HG03520 (cell line): ENCODE measurements at regions not wholly inside any gene's neighbourhood (a gene's known extent, or its start where the extent isn't known, plus 50 kb on each side); places are given as distances from the start of the nearest gene placed in this dataset.
"Not testable (repeated sequence)": the region's sequence is repeated elsewhere in the genome, so short reads cannot be mapped to it uniquely, and the experiment has no call there.

Source experiments
- ATAC-seq: cut with Tn5 transposase; IDR thresholded peaks from one replicate; pipeline ENCODE4 v1.9.1; 2021; ENCODE audit warnings: mild to moderate bottlenecking, moderate library complexity; ENCODE audit not compliant: unreplicated experiment

DNA sequence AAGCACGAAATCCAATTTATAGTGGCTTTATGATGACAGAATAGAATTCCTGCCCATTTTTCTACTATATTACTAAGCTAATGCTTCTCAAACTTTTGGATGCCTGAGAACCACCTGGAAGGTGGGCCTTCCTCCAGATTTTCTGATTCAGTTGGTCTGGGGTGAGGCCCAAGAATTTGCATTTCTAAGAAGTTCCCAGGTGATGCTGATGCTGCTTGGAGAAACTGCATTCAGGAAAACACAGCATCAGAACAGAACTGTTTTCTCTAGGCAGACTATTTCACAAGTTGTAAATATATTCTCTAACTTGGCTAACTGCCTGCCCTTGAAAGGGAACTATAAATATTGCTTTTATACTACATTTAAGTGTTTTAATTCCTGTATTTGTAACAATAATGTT is 644.9 kb upstream of the DPPA4 start:
- ATAC-seq, result no peak

DNA sequence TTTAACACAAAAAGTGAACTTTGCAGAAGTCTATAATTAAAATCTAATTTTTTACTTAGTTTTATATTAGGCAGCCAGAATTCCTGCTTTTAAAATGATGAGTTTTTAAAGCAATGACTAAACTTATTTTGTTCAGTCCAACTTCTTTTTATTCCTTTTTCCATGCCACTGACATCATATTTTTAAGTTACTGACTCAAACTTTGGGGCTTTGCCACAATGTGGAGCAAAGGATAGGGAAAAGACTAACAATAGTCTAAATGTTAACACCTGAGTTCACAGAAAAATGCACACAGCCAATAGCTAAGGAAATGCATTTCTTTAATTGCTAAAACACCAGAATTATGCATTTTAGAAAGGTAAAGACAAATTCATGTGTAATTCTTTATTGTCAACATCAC is 647.6 kb upstream of the DPPA4 start:
- no peak for ATAC-seq

DNA sequence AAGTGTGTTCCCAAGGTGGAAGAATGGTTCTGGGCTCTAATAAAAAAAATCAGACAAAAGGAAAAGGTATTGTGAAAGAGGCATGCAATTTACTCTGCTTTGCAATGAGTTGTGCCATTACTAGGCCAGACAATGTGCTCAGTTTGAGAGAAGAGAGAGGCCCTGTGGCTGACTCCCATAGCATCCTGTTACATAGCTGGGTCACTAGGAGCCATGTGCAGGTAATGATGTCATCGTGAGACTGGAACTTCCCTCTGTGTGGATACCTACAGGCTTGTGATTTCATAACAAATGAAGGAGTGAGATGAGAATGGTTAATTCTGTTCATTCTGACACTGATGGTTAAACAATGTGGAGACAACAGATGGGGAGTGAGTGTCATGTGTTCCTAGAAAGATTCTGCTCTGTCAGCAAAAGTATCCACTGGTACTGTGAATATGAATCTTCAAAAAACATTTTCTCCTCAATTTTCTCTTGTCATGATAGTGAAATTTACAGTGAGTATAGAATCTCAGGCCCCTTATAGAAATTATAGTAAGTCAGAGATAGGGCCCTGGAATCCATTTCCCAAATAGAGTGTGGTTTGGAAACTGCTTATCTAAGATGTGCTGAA is 648.7 kb upstream of the DPPA4 start:
- no peak for ATAC-seq

DNA sequence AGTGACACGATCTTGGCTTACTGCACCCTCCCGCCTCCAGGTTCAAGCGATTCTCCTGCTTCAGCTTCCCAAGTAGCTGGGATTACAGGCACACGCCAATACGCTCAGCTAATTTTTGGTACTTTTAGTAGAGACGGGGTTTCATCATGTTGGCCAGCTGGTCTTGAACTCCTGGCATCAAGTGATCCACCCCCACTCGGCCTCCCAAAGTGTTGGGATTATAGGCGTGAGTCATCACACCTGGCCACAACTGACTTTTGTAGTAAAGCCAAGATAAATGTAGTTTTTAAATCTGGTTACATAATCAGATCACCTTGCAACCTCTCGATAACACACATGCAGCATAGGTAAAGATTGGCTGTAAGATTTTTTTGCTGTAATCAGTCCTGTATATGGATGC is 657.5 kb upstream of the DPPA4 start:
- ATAC-seq, result no peak

DNA sequence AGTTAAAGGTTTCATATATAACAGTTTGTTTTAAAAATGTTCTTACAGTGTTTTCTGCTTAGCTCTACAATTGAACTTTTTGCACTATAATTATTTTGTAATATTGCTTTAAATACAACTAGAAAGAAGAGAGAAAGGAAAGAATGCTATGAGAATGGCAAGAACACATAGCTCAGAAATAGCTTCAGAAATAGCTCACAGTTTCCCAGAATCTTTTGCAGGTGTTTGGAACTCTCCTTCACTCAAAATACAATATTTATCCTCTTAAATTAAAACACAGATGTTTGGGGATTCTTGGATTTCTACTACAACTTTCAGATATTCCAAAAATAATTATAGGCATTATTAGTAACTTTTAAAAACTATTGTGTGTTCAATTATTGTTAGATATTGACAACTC is 658.0 kb upstream of the DPPA4 start:
- ATAC-seq, result no peak

DNA sequence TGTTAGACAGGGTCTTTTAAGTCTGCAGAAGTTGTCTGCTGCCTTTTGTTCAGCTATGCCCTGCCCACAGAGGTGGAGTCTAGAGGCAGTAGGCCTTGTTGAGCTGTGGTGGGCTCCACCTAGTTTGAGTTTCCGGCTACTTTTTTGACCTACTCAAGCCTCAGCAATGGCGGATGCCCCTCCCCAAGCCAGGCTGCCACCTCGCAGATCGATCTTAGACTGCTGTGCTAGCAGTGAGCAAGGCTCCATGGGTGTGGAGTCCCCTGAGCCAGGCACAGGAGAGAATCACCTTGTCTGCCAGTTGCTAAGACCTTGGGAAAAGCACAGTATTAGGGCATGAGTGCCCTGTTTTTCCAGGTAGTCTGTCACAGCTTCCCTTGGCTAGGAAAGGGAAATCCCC is 664.6 kb upstream of the DPPA4 start:
- not testable (repeated sequence) for ATAC-seq

DNA sequence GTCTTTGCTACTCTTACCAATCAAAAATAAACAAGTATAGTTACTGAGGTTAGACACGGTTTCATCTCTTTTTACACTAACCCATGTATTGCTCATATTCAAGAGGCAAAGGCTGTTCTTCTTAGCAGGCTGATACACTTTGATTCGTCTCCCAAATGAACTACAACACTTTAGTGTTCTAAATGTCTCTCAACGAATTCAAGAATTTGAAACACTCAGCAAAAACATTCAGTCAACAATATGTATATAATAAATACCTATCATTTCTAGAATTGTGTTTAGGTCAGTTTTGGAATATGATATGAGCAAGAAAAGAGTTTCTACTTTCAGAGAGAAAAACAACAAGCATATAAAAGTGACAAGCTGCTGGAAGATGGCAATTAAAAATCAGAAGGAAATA is 669.6 kb upstream of the DPPA4 start:
- ATAC-seq, result no peak

DNA sequence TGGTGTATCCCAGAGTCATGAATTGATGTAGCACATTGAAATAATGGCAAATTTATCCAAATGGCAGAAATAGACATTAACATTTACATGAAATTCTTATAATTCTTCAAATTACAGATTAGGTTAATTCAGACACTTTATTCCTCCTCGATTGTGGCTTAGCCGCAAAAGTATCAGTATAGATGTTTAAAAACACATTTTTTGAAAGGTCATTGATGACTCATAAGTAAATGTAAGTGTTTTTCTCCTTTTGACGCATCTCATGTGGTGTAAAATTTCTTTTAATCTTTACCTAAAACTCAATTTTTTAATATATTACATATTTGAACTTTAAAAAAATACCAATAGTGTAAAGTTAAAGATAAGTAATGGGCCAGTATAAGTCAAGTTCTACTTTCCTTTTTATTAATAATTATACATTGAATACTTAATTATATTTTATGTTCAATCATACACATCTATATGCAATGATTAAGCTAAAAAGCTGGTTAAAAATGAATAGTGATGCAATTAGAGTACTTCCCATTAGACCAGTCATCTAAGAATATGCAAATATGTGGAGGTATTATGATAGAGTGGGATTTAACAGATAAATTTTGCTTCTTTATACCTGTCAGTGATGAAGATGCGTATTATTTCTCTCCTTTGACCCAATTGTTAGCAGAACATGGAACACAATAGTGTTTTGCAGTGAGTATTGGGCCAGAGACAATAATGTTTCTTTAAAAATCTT is 678.1 kb upstream of the DPPA4 start:
- ATAC-seq, result no peak

DNA sequence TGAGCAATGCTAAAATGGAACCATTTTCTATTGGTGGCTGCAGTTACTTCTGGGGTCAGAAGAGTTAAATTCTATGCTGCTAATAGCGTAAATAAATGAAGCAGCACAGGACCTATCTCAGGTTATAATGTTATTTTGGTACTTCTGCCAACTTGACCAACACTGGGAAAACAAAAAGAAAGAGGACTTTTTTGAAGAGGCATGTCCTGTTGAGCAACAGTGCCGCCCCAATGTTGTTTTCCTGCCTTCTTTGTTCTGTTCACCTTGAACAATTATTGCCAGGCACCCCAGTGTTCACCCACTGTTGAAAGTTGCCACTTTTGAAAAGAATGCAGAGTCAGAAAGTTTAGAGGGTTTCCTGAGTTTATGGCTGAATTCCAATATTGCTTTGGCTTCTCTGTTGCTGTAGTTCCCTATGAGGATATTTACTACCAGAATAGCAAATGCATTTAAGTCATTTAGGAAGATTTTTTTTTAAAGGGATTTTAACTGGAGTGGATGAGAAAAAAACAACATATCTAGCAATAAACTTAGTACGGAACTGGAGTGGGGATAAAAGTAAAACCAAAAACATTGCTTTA is 679.0 kb upstream of the DPPA4 start:
- no peak for ATAC-seq

DNA sequence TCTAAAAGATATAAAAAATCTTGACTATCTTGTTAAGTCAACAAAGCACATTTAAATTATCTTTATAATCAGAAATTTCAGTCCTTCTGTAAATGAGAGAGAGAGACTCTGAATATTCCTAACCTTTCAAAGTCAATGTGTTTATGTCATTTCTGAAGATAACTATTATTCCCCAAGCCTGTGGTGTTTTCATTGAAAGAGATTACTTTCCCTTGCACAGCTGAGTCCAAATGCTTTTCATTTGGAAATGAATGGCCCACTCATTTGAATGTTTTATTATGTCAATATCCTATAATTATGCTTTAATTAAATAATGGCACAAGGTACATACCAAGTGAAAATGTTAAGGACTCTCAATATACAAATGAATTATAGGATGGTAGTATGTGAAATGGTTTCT is 680.0 kb upstream of the DPPA4 start:
- no peak for ATAC-seq

DNA sequence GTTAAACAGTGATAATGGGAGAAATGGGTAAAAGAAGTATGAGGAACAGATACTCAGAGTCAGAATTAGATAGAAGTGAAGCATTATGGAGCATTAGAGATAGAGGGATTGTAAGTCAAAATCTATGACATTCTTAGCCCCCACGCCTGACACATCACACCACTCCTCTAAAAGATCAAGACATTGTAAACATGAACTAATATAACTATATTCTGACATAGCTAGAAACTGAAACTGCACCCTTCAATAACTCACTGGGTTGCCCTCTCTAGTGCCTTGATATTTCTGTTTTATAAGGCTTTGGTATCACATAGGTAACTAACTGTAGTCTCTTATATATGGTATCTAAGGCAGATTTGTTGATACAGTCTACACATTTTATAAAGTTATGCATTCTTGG is 684.3 kb upstream of the DPPA4 start:
- ATAC-seq, result no peak

DNA sequence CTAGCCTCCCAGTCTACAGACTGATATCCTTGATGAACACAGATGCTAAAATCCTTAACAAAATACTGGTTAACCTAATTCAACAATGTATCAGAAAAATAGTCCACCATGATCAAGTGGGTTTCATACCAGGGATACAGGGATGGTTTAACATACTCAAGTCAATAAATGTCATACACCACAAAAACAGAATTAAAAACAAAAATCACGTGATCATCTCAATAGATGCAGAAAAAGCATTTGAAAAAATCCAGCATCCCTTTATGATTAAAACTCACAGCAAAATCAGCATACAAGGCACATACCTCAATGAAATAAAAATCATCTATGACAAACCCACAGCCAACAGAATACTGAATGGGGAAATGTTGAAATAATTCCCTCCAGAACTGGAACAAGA is 685.7 kb upstream of the DPPA4 start:
- ATAC-seq, result not testable (repeated sequence)

DNA sequence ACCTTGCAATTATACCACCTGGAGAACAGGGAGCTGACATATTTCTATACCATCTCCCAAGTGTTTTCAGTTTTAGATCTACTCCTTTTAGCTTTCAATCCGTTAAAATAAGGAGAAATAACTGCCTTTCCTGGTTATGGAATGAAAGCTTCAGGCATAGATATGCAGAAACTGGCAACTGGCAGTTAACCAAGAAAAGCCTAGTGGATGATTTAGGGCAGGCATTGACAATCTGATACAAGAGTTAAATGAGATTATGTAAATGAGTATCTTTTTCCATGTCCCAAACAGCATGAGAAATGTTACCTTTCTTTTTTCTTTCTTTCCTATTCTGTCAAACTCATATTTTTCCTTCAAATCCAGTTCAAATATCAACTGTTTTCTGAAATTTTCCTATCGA is 689.1 kb upstream of the DPPA4 start:
- no peak for ATAC-seq

DNA sequence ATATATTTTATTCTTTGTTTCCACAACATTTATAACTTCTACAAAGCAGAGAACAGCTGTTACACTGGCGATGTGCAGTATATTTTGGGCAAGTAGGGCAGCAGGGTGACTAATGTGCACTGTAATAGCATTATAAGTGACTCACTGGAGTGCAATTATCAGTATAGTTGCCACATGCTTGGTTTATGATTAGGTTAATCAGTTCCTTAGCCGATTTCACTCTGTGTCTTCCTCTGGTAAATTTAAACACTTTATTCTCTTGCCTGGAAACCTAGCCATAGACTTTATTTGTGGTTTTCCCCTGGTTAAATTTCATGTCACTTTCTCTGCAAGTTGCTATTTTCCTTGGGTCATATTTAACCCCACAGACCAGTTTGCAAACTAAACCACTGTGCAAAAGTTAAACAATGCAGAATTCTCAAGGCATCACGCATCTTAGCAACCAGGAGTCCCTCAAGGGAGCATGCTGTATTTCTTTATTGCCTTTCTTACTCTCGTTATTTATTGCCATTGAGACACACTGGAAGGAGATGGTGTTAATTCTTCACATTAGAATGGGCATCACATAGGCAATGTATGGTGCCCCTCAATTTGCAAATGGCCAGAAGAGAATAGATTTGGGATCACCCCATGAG is 690.2 kb upstream of the DPPA4 start:
- ATAC-seq, result no peak

DNA sequence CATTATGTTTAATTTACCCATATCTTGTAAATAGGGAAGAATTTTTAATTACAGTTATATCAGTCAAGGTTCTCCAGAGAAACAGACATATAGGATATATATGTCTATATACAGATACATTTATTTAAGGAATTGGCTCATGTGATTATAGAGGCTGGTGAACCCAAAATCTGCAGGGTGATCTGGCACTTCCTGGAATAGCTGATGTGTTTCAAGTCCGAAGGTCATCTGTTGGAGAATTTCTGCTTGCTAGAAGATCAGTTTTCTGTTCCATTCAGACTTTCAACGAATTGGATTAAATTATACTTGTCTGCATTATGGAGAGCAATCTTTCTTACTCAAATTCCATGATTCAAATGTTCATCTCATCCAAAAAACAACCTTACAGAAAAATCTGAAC is 694.6 kb upstream of the DPPA4 start:
- ATAC-seq, result no peak

DNA sequence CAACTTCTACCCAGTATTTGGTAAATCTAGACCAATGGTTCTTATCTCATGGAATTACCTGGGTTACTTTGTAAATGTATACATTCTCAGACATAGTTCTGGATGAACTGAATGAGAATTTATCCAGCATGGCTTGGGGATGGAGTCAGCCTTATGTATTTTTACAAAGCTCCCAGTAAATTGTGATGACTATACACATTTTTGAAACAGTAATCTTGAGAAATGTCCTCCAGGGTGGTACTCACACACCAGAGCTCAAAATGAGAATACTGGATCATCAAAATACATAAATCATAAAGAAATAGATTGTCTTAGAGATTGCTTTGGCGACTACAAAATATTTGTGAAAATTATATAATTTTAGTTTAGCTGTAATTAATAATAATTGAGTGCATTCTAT is 722.1 kb upstream of the DPPA4 start:
- no peak for ATAC-seq

DNA sequence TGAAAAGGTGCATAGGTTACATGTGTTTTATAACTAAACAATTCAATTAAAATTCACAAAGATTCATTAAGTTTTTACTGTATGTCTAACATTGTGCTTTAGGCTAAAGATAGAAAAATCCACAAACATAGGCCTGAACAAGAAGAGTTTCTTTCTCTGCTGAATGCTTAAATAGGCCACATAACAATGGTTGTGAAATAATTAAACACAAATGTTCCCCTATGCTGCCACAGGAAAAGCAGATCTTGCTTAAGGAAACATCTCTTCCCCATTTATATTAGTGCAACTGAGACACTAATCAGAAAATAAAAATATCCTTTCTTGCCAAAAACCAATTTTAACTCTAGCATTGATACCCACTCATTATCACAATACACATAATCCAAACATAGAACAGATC is 725.4 kb upstream of the DPPA4 start:
- ATAC-seq, result no peak

DNA sequence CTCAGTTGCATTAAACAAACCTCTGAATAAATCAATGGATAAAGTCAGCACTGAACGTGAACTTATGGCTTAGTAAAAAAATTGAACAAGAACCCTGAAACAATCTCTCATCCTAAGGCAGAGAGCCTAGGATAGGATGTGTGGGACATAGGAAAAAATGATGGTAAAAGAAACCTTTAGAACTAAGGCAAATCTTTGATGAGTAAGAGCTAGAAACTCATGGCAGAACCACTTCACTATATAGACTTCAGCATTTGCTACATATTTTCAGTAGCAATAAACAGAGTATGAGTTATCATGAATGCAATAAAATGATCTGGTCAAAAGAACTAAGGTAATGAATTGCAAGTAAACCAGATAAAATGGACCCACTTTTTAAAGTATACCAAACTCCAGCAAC is 725.8 kb upstream of the DPPA4 start:
- ATAC-seq, result no peak

DNA sequence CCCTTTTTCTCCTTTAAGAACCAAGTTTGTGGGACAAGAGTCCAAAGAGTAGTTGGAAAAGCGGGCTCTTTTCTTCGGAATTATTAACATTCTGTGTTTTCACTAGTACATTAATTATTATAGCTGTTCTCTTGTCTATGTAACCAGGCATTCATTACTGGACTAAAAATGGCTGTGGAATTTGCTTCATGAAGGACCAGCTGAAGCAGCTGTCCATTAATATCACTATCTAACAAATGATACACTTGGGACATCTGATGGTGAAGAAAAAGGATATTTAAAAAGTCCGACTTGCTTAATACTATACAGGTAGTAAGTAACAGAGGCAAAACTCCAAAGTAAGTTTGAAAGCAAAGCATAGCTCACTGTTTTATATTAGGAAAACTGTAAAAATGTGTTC is 728.9 kb upstream of the DPPA4 start:
- no peak for ATAC-seq

DNA sequence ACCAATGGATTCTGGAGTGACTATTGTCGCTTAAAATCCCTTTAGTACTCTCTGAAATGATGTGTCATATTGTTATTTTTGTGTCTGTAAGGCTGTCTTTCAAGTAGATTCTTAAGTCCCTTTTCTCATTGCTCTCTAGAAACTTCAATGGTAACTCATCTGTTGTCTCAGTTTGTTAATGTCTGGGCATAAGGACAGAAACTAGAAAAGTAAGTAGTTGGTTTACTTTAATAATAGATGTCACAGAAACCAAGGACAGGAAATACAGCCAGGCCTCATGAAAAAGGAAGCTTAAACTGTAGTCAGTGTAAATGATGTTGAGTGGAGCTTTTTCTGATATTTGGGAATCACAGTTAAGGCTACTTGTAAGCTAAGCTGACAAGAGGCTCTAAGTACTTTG is 730.2 kb upstream of the DPPA4 start:
- no peak for ATAC-seq

DNA sequence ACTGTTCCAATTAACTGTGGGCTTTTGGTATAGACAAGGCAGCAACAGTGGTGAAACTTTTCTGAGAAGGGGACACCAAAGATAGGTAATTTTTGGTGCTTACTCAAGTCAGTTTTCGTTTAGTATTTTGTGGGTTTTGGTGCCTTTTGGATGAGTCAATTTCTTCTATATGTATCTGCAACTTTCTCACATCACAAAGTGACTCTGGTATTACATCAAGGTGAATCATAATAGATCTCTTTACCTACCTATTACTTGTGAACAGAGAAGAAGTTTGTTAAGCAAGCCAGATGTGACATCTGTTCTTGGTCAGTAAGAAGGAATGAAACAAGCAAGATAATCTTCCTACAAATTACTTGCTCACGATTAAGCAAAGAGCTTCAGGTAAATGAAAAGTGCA is 732.4 kb upstream of the DPPA4 start:
- ATAC-seq, result no peak
